ENCODE measurements at regions not wholly inside any gene's neighbourhood (a gene's known extent, or its start where the extent isn't known, plus 50 kb on each side); places are given as distances from the start of the nearest gene placed in this dataset.

DNA sequence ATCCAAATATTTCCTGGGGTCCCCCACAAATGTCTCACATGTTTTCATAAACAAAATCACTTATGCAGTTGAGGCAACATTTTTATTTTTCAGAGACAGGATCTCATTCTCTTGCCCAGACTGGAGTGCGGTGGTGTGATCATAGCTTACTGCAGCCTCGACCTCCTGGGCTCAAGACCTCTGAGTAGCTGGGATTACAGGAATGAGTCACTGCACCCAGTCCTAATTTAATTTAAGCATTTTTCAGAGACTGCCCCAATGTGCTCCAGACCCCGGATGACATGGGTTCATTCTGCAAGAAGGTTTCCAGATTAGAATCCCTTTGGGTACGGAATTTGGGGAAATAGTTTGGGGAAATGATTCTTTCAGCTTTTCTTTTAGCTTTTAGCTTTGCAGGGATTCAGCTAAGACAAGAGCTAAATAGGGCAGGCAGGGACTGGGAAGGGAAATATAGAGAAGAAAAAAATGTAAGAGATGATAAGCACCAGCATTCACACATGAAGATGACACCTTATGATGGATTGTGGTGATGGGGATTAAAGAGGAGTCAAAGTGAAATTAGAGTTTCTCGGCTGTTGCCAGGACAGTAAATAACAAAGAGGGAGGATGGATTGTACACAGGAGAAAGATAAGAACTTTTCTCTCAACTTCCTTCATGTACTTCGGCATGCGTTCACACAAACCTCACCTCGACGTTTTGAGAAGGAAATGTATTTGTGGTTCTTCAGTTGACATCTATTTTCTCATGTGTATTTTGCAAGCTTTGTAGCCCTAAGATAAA lies 169.4 kb upstream of the TAB2 start:
- TF ChIP-seq, protein P1, sequence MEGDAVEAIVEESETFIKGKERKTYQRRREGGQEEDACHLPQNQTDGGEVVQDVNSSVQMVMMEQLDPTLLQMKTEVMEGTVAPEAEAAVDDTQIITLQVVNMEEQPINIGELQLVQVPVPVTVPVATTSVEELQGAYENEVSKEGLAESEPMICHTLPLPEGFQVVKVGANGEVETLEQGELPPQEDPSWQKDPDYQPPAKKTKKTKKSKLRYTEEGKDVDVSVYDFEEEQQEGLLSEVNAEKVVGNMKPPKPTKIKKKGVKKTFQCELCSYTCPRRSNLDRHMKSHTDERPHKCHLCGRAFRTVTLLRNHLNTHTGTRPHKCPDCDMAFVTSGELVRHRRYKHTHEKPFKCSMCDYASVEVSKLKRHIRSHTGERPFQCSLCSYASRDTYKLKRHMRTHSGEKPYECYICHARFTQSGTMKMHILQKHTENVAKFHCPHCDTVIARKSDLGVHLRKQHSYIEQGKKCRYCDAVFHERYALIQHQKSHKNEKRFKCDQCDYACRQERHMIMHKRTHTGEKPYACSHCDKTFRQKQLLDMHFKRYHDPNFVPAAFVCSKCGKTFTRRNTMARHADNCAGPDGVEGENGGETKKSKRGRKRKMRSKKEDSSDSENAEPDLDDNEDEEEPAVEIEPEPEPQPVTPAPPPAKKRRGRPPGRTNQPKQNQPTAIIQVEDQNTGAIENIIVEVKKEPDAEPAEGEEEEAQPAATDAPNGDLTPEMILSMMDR (IDR thresholded peaks at IDR 0.05): no peak
- TF ChIP-seq ZFX (IDR thresholded peaks at IDR 0.05; ENCODE audit: borderline replicate concordance): no peak
